Suprapubic skin (tissue), 4 donors: ENCODE measurements at regions not wholly inside any gene's neighbourhood (a gene's known extent, or its start where the extent isn't known, plus 50 kb on each side); places are given as distances from the start of the nearest gene placed in this dataset.

Experiments used
- DNase-seq, 2 donors: peaks; one replicate each; pipeline ENCODE4 v3.0.0-alpha.2; 2019; ENCODE audit warnings: low spot score in 2 of 2
- H3K27ac ChIP-seq: fragments of 200-600 bp; sonication (generic); one replicate; pipeline ENCODE4 v1.5.1; 2019
- H3K27me3 ChIP-seq: fragments of 200-600 bp; sonication (generic); one replicate; pipeline ENCODE4 v1.5.1; 2019
- H3K36me3 ChIP-seq: fragments of 200-600 bp; sonication (generic); one replicate; pipeline ENCODE4 v1.5.1; 2019
- H3K4me1 ChIP-seq: fragments of 200-600 bp; sonication (generic); one replicate; pipeline ENCODE4 v1.5.1; 2019
- H3K4me3 ChIP-seq: fragments of 200-600 bp; sonication (generic); one replicate; pipeline ENCODE4 v1.5.1; 2019; ENCODE audit warnings: mild to moderate bottlenecking
- H3K9me3 ChIP-seq: fragments of 200-600 bp; sonication (generic); one replicate; pipeline ENCODE4 v1.5.1; 2019
- EP300 ChIP-seq: sonication (generic); formaldehyde crosslinking; IDR thresholded peaks from one replicate; pipeline ENCODE4 v1.6.1; 2017; ENCODE audit warnings: antibody characterized with exemption
- POLR2A ChIP-seq, 2 donors: fragments of 450-650 bp; IDR thresholded peaks; one replicate each; pipeline ENCODE4 v1.6.1; 2017; ENCODE audit warnings: antibody characterized with exemption in 2 of 2, mild to moderate bottlenecking in 2 of 2, moderate library complexity in 2 of 2
- POLR2AphosphoS5 ChIP-seq, 3 donors: sonication (generic); formaldehyde crosslinking; IDR thresholded peaks; one replicate each; pipeline ENCODE4 v1.6.1; 2017; ENCODE audit warnings: antibody characterized with exemption in 3 of 3
- WGBS: methylation state at CpG from one replicate; pipeline ENCODE4 v1.1.5; 2018; 5-methylcytosine and 5-hydroxymethylcytosine counted together
- TF ChIP-seq, protein P1 (sequence below), 2 donors: fragments of 200-600 bp in 1 of 2; fragments of 450-650 bp in 1 of 2; sonication (generic) in 1 of 2; IDR thresholded peaks; one replicate each; pipeline ENCODE4 v1.5.1; 2016 to 2019; ENCODE audit warnings: antibody characterized with exemption in 2 of 2, mild to moderate bottlenecking in 1 of 2, moderate library complexity in 1 of 2

DNA sequence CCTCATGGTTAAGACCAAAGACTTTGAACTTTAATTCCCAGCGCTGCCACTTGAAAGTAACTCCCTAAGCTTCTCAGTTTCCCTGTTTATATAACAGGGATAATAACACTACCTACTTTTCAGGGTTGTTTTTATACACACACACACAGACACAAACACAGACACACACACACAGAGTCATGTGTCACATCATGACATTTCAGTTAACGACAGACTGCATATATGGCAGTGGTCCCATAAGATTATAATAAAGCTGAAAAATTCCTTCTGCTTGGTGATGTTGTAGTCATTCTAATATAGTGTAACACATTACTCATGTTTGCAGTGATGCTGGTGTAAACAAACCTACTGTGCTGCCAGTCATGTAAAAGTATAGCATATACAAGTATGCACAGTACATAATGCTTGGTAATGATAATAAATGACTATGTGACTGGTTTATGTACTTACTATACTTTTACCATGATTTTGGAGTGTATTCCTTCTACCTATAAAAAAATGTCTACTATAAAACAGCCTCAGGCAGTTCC is 89.2 kb upstream of the ITGA4 start:
- no peak for TF ChIP-seq EP300
- TF ChIP-seq POLR2A (IDR thresholded peaks at IDR 0.05), result no peak
- no peak for TF ChIP-seq POLR2AphosphoS5 (IDR thresholded peaks at IDR 0.05)
- DNase-seq, result no peak
- Histone ChIP-seq H3K9me3 (no peaks in the 10 kb centered on the region), H3K4me1 (no peaks in the 10 kb centered on the region), H3K4me3 (no peak overlapping the region), H3K27me3 (no peaks in the 10 kb centered on the region), H3K27ac (no peak overlapping the region), H3K36me3 (no peaks in the 10 kb centered on the region)
- WGBS, result 88% methylated on average over 2 of the region's 2 CpGs

DNA sequence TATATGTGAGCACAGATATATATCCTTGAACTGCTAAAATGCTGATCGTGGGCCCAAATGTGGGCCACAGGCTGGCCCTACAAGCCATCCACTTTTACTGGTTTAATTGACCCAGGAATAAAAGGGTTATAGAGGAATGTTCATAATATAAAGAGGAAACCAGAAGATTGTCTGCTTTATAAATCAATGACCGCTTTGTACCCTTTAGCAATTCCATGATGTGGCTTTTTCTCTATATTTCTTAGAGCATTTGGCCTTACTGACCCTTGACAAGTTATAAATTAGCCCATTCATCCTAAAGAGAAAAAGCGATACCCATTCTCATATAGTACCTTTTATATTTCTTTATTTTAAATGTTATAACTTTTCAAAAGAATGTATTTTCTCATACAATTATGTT is 87.1 kb upstream of the ITGA4 start:
- Histone ChIP-seq H3K27me3 (no peaks in the 10 kb centered on the region), H3K27ac (no peak overlapping the region), H3K4me3 (no peak overlapping the region), H3K36me3 (no peaks in the 10 kb centered on the region), H3K4me1 (no peaks in the 10 kb centered on the region), H3K9me3 (no peaks in the 10 kb centered on the region)
- 94% methylated on average over 3 of the region's 3 CpGs for WGBS
- TF ChIP-seq POLR2AphosphoS5 (IDR thresholded peaks at IDR 0.05), result no peak
- TF ChIP-seq, protein P1, sequence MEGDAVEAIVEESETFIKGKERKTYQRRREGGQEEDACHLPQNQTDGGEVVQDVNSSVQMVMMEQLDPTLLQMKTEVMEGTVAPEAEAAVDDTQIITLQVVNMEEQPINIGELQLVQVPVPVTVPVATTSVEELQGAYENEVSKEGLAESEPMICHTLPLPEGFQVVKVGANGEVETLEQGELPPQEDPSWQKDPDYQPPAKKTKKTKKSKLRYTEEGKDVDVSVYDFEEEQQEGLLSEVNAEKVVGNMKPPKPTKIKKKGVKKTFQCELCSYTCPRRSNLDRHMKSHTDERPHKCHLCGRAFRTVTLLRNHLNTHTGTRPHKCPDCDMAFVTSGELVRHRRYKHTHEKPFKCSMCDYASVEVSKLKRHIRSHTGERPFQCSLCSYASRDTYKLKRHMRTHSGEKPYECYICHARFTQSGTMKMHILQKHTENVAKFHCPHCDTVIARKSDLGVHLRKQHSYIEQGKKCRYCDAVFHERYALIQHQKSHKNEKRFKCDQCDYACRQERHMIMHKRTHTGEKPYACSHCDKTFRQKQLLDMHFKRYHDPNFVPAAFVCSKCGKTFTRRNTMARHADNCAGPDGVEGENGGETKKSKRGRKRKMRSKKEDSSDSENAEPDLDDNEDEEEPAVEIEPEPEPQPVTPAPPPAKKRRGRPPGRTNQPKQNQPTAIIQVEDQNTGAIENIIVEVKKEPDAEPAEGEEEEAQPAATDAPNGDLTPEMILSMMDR (IDR thresholded peaks at IDR 0.05), result no peak
- no peak for TF ChIP-seq POLR2A (IDR thresholded peaks at IDR 0.05)
- no peak for TF ChIP-seq EP300
- no peak for DNase-seq

DNA sequence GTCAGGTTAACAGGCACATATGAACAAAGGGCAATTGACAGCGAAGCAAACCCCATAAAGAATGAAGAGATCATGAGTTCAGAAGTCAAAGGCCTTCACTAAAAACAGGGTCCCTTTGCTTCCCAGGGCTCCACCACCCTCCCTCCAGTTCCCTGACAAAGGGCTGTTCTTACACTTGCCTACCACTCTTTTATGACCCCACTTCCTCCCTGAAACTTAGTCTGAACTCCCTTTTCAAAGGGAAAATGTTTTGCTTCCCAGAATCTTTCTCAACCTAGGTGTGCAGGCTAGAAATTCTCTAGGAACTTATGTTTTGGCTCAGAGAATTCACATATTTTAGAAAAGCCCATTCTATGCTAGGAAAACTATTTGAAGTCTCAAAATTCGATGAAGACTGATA is 86.0 kb upstream of the ITGA4 start:
- WGBS, result 87% methylated on average over 2 of the region's 2 CpGs

DNA sequence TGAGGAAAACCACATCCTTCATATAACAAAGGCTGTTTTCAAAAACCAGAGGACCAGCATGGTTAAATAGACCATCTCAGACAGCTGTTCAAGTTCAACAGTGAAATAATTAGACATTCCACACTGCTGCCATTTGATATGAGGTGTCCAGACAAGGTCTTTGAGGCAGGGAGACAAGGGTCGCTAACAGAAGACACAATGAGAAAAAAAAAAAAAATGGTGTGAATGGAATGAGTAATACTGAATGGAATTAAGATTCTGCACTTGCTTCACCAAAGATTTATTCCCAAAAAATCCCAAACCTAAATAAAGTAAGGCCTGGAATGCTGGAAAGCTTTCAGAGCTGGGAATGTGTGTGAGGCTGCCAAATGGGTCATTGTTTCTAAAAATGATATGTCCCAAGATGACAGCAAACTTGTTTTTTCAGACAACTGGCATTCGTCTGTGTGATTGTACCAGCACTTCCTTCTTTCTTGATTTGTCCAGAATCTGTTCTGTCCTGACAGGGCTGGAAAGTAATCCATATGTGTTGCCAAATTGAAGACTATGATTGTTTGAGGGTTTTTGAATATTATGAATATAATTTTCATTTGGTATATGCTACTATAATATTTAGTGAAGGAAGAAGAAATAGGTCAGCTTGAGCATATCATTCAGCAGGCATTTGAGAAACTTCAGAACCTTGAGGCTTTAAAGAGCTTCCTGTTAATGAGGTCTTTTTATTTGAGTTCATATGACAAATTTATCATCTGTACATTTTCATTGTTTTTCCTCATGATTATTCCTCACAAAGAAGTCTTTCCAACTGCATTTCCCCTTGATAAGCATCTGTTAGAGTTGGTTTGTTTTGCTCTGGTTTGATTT is 85.2 kb upstream of the ITGA4 start:
- Histone ChIP-seq H3K4me3 (no peak overlapping the region), H3K27me3 (no peaks in the 10 kb centered on the region), H3K27ac (no peak overlapping the region), H3K36me3 (no peaks in the 10 kb centered on the region), H3K9me3 (no peaks in the 10 kb centered on the region), H3K4me1 (no peaks in the 10 kb centered on the region)
- 16% methylated on average over 2 of the region's 2 CpGs for WGBS
- no peak for DNase-seq
- TF ChIP-seq POLR2AphosphoS5 (IDR thresholded peaks at IDR 0.05) (no peak), POLR2A (IDR thresholded peaks at IDR 0.05) (no peak), EP300 (no peak)
- TF ChIP-seq, protein P1 (IDR thresholded peaks at IDR 0.05), result no peak

More for the DNA sequence above, 86.0 kb upstream of the ITGA4 start:
- TF ChIP-seq EP300 (no peak), POLR2A (IDR thresholded peaks at IDR 0.05) (no peak), POLR2AphosphoS5 (IDR thresholded peaks at IDR 0.05) (no peak)
- TF ChIP-seq, protein P1 (IDR thresholded peaks at IDR 0.05), result no peak
- Histone ChIP-seq H3K4me3 (no peak overlapping the region), H3K36me3 (no peaks in the 10 kb centered on the region), H3K4me1 (no peaks in the 10 kb centered on the region), H3K27ac (no peak overlapping the region), H3K9me3 (no peaks in the 10 kb centered on the region), H3K27me3 (no peaks in the 10 kb centered on the region)
- DNase-seq, result no peak

DNA sequence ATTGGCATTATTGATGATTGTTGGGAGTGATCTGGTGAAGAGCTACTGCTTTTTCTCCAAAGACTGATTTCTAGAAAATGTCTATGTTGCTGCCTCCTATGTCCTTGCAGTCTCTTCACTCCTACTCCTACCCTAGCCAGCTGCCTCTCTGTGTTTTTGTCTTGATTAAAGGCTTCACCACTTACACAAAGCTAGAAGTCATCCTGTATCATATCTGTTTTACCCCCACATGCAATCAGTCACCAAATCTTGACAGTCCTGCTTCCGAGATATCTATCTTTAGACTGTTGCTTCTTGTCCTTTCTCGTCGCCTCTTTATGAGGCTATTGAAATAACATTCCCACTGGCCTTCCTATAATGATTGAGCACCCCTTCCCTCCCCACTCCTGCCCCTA is 84.5 kb upstream of the ITGA4 start:
- no peaks in the 10 kb centered on the region for H3K27me3 ChIP-seq
- no peak overlapping the region for H3K27ac ChIP-seq
- TF ChIP-seq, protein P1 (IDR thresholded peaks at IDR 0.05), result no peak
- TF ChIP-seq EP300 (no peak), POLR2AphosphoS5 (IDR thresholded peaks at IDR 0.05) (no peak), POLR2A (IDR thresholded peaks at IDR 0.05) (no peak)
- no peak overlapping the region for H3K4me3 ChIP-seq
- H3K9me3 ChIP-seq, result no peaks in the 10 kb centered on the region
- DNase-seq, result no peak
- whole genome bisulfite sequencing, result 80% methylated on average over 3 of the region's 3 CpGs
- H3K36me3 ChIP-seq, result no peaks in the 10 kb centered on the region
- no peaks in the 10 kb centered on the region for H3K4me1 ChIP-seq
